ENCODE measurements at regions not wholly inside any gene's neighbourhood (a gene's known extent, or its start where the extent isn't known, plus 50 kb on each side); places are given as distances from the start of the nearest gene placed in this dataset.

DNA sequence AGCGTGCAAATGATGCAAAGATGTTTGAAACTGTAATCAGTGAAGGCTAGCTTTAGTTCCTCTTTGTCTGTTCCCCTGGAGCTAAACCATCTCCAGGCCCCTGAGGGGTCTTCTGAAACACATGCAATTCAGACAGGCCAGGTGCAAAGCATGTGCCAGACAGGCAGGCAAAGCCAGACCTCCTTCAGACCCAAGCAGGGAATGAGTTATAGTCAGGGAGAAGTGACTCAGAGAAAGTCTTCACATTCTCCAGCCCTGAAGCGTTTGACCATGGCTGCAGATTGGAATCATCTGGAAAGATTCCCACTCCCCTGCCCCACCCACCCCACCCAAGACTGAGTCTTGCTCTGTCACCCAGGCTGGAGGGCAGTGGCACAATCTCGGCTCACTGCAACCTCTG, 187.0 kb upstream of the ISX start:
- H3K27ac ChIP-seq: no peak overlapping the region
- no peaks in the 10 kb centered on the region for H3K4me1 ChIP-seq
- no peaks in the 10 kb centered on the region for H3K9me3 ChIP-seq (ENCODE audit: control insufficient read depth, low read length)

DNA sequence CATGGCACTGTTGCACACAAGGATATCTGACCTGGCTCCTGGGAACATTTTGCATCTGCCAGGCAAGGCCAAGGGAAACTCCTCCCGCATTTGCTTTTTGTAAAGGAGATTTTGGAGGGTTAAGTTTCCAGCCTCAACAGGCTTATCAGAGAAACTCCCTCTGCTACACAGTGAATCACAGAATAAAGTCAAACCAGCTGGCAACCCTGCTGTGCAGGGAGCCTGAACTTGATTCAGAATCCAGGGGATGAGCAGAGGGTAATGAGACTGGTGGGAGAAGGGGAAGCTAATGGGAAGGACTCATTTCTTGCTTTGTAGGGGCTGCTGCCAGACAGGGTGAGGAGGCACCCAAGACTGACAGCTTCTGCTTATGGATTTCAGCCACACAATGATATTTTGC, 185.3 kb upstream of the ISX start:
- Histone ChIP-seq H3K9ac (no peak overlapping the region), H3K4me3 (ENCODE audit: low read depth, low read length) (no peak overlapping the region), H2AFZ (no peak overlapping the region), H3K4me2 (ENCODE audit: low read length) (no peak overlapping the region), H3K79me2 (no peaks in the 10 kb centered on the region), H3K27me3 (ENCODE audit: control insufficient read depth, insufficient read depth, low read length) (no peaks in the 10 kb centered on the region), H3K4me1 (no peaks in the 10 kb centered on the region), H3K36me3 (ENCODE audit: control insufficient read depth, insufficient read depth, low read length) (no peaks in the 10 kb centered on the region), H3K9me3 (ENCODE audit: control insufficient read depth, low read length) (no peaks in the 10 kb centered on the region), H3K27ac (no peak overlapping the region)
- TF ChIP-seq, protein P1, sequence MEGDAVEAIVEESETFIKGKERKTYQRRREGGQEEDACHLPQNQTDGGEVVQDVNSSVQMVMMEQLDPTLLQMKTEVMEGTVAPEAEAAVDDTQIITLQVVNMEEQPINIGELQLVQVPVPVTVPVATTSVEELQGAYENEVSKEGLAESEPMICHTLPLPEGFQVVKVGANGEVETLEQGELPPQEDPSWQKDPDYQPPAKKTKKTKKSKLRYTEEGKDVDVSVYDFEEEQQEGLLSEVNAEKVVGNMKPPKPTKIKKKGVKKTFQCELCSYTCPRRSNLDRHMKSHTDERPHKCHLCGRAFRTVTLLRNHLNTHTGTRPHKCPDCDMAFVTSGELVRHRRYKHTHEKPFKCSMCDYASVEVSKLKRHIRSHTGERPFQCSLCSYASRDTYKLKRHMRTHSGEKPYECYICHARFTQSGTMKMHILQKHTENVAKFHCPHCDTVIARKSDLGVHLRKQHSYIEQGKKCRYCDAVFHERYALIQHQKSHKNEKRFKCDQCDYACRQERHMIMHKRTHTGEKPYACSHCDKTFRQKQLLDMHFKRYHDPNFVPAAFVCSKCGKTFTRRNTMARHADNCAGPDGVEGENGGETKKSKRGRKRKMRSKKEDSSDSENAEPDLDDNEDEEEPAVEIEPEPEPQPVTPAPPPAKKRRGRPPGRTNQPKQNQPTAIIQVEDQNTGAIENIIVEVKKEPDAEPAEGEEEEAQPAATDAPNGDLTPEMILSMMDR (IDR thresholded peaks at IDR 0.05): no peak

More for the DNA sequence above, 187.0 kb upstream of the ISX start:
- Histone ChIP-seq H3K27me3 (ENCODE audit: control insufficient read depth, insufficient read depth, low read length) (no peaks in the 10 kb centered on the region), H3K4me2 (ENCODE audit: low read length) (no peak overlapping the region), H3K36me3 (ENCODE audit: control insufficient read depth, insufficient read depth, low read length) (no peaks in the 10 kb centered on the region), H3K79me2 (no peaks in the 10 kb centered on the region), H3K4me3 (ENCODE audit: low read depth, low read length) (no peak overlapping the region), H2AFZ (no peak overlapping the region), H3K9ac (no peak overlapping the region)
- TF ChIP-seq, protein P1 (IDR thresholded peaks at IDR 0.05): no peak

DNA sequence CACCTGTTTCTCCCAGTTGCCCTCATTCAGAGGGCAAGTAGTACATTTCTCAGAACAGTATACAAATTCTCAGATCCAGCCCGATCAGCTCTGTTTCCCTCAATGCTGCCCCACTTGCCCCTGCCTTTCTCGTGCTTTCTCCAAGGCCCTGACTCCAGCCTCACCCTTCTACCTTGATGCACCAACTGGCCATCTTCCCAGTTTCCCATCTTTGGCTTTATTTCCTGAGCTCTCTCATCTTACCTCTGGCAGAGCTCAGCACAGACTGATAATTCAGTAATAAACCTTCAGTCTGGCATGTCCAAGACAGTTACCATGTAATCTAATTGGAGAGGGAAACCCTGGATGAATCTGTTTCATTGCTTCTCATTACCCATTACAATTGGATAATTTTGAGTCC, 184.5 kb upstream of the ISX start:
- TF ChIP-seq, protein P1 (IDR thresholded peaks at IDR 0.05): no peak
- Histone ChIP-seq H3K9me3 (ENCODE audit: control insufficient read depth, low read length) (no peaks in the 10 kb centered on the region), H3K27me3 (ENCODE audit: control insufficient read depth, insufficient read depth, low read length) (no peaks in the 10 kb centered on the region), H3K27ac (no peak overlapping the region), H3K4me2 (ENCODE audit: low read length) (no peak overlapping the region), H3K4me3 (ENCODE audit: low read depth, low read length) (no peak overlapping the region), H3K79me2 (no peaks in the 10 kb centered on the region), H3K36me3 (ENCODE audit: control insufficient read depth, insufficient read depth, low read length) (no peaks in the 10 kb centered on the region), H3K9ac (no peak overlapping the region), H2AFZ (no peak overlapping the region), H3K4me1 (no peaks in the 10 kb centered on the region)

DNA sequence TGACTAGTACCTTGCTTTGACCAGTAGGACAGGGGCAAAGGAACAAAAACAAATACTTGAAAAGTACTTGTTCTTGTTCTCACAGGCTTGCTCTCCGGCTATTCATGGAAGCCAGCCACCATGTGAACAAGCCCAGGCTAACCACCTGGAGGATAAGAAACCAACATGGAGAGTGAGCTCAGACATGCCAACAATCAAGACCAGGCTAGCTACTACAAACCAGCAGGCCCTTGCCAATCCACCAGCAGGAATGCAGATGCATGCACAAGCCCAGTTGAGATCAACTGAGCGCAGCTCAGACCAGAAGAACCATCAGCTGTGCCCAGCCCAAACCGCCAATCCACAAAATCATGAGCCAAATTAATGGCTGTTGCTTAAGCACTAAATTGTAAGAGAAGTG, 180.1 kb upstream of the ISX start:
- no peak overlapping the region for H2AFZ ChIP-seq
- H3K4me1 ChIP-seq: no peaks in the 10 kb centered on the region
- TF ChIP-seq, protein P1 (IDR thresholded peaks at IDR 0.05): no peak
- H3K4me2 ChIP-seq (ENCODE audit: low read length): no peak overlapping the region
- H3K4me3 ChIP-seq (ENCODE audit: low read depth, low read length): no peak overlapping the region
- H3K27ac ChIP-seq: no peak overlapping the region
- H3K27me3 ChIP-seq (ENCODE audit: control insufficient read depth, insufficient read depth, low read length): no peaks in the 10 kb centered on the region
- no peaks in the 10 kb centered on the region for H3K79me2 ChIP-seq
- no peaks in the 10 kb centered on the region for H3K36me3 ChIP-seq (ENCODE audit: control insufficient read depth, insufficient read depth, low read length)
- no peaks in the 10 kb centered on the region for H3K9me3 ChIP-seq (ENCODE audit: control insufficient read depth, low read length)
- no peak overlapping the region for H3K9ac ChIP-seq

DNA sequence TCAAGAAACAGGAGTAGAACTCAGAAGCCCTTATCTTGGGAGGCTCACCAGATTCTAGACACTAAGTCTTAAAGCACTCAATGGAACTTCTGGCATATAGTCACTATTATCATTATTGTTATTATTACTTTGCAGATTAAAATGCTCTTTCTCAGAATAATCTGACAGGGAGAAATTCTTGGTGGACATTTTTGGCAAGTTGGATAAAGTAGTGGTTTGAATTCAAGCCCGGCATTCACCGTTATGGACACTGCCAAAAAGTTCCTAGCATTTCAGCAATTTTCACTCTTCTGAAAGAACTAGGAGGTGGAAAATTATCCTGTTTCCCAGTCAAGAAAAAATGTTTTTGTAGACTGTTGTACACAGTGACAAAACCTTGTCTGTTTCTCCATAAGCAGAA, 179.6 kb upstream of the ISX start:
- no peaks in the 10 kb centered on the region for H3K79me2 ChIP-seq
- no peak overlapping the region for H2AFZ ChIP-seq
- TF ChIP-seq, protein P1 (IDR thresholded peaks at IDR 0.05): no peak
- H3K4me3 ChIP-seq (ENCODE audit: low read depth, low read length): no peak overlapping the region
- H3K4me2 ChIP-seq (ENCODE audit: low read length): no peak overlapping the region
- no peaks in the 10 kb centered on the region for H3K4me1 ChIP-seq
- no peak overlapping the region for H3K9ac ChIP-seq
- no peak overlapping the region for H3K27ac ChIP-seq
- H3K9me3 ChIP-seq (ENCODE audit: control insufficient read depth, low read length): no peaks in the 10 kb centered on the region
- no peaks in the 10 kb centered on the region for H3K36me3 ChIP-seq (ENCODE audit: control insufficient read depth, insufficient read depth, low read length)
- H3K27me3 ChIP-seq (ENCODE audit: control insufficient read depth, insufficient read depth, low read length): no peaks in the 10 kb centered on the region
